ENCODE measurements at regions not wholly inside any gene's neighbourhood (a gene's known extent, or its start where the extent isn't known, plus 50 kb on each side); places are given as distances from the start of the nearest gene placed in this dataset.

GRCh38 chr1:175823406-175823805 lies 80.0 kb upstream of the TNR start:
- TF ChIP-seq CTCF (IDR thresholded peaks at IDR 0.05) = no peak
- TF ChIP-seq POLR2A (IDR thresholded peaks at IDR 0.05) = no peak
